Ishikawa (cell line): ENCODE measurements at regions not wholly inside any gene's neighbourhood (a gene's known extent, or its start where the extent isn't known, plus 50 kb on each side); places are given as distances from the start of the nearest gene placed in this dataset.

Experiments used
- CEBPB ChIP-seq: IDR thresholded peaks from 2 replicates; pipeline ENCODE4 v1.6.1; 2012
- CREB1 ChIP-seq: IDR thresholded peaks from 2 replicates; pipeline ENCODE4 v1.6.1; 2012; ENCODE audit warnings: low read depth
- EGR1 ChIP-seq: IDR thresholded peaks from 2 replicates; pipeline ENCODE4 v1.6.1; 2012
- EP300 ChIP-seq: IDR thresholded peaks from 2 replicates; pipeline ENCODE4 v1.6.1; 2012; ENCODE audit warnings: borderline replicate concordance
- FOXM1 ChIP-seq: IDR thresholded peaks from 2 replicates; pipeline ENCODE4 v1.6.1; 2012; ENCODE audit warnings: low read depth, borderline replicate concordance
- NFIC ChIP-seq: IDR thresholded peaks from 2 replicates; pipeline ENCODE4 v1.6.1; 2012
- RAD21 ChIP-seq: IDR thresholded peaks from 2 replicates; pipeline ENCODE4 v1.6.1; 2012; ENCODE audit warnings: low read depth
- TAF1 ChIP-seq: IDR thresholded peaks from 2 replicates; pipeline ENCODE4 v1.6.1; 2012; ENCODE audit warnings: low read depth, mild to moderate bottlenecking
- TCF12 ChIP-seq: IDR thresholded peaks from 2 replicates; pipeline ENCODE4 v1.6.1; 2012; ENCODE audit warnings: low read depth
- TEAD4 ChIP-seq: IDR thresholded peaks from 2 replicates; pipeline ENCODE4 v1.6.1; 2012
- YY1 ChIP-seq: IDR thresholded peaks from 2 replicates; pipeline ENCODE4 v1.6.1; 2012; ENCODE audit warnings: low read depth
- ZBTB7A ChIP-seq: IDR thresholded peaks from 2 replicates; pipeline ENCODE4 v1.6.1; 2012; ENCODE audit warnings: low read depth
- TF ChIP-seq, protein P1 (sequence below): IDR thresholded peaks from 2 replicates; pipeline ENCODE4 v1.6.1; 2012
- TF ChIP-seq, protein P2 (sequence below): IDR thresholded peaks from 2 replicates; pipeline ENCODE4 v1.6.1; 2012
- TF ChIP-seq, protein P3 (sequence below): IDR thresholded peaks from 2 replicates; pipeline ENCODE4 v1.6.1; 2012; ENCODE audit warnings: low read depth, mild to moderate bottlenecking

DNA sequence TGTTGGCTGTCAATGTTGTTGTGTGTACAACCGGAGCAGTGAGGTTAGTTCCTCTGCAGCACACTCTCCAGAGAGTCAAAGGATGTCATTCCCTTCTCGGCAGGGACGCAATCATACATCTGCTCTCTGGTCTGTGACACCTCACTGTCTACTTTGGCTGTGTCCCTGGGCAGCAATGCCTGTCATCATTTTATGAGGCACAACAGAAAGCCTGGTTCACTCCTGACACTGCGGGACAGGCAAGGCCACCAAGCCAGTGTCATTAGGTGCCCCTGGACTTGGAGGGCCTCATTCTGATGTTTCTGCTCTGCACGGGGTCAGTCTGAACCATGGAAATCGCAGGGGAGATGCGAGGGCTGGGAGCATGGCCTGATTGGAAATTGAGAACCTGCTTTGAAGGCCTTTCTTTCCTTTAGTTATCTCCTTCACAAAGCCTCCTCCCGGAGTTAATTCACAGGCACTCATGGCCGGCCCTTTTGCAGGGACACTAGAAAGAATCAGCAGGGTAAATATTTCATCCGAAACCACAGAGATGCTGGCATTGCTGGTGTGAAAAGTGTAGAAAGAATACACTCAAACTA lies 284.4 kb downstream of the ZNF536 start:
- no peak for TF ChIP-seq ZBTB7A
- no peak for TF ChIP-seq EGR1
- no peak for TF ChIP-seq RAD21
- TF ChIP-seq, protein P1, sequence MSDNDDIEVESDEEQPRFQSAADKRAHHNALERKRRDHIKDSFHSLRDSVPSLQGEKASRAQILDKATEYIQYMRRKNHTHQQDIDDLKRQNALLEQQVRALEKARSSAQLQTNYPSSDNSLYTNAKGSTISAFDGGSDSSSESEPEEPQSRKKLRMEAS: no peak
- TF ChIP-seq EP300: no peak
- TF ChIP-seq FOXM1: no peak
- no peak for TF ChIP-seq YY1
- TF ChIP-seq, protein P2, sequence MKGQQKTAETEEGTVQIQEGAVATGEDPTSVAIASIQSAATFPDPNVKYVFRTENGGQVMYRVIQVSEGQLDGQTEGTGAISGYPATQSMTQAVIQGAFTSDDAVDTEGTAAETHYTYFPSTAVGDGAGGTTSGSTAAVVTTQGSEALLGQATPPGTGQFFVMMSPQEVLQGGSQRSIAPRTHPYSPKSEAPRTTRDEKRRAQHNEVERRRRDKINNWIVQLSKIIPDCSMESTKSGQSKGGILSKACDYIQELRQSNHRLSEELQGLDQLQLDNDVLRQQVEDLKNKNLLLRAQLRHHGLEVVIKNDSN: no peak

DNA sequence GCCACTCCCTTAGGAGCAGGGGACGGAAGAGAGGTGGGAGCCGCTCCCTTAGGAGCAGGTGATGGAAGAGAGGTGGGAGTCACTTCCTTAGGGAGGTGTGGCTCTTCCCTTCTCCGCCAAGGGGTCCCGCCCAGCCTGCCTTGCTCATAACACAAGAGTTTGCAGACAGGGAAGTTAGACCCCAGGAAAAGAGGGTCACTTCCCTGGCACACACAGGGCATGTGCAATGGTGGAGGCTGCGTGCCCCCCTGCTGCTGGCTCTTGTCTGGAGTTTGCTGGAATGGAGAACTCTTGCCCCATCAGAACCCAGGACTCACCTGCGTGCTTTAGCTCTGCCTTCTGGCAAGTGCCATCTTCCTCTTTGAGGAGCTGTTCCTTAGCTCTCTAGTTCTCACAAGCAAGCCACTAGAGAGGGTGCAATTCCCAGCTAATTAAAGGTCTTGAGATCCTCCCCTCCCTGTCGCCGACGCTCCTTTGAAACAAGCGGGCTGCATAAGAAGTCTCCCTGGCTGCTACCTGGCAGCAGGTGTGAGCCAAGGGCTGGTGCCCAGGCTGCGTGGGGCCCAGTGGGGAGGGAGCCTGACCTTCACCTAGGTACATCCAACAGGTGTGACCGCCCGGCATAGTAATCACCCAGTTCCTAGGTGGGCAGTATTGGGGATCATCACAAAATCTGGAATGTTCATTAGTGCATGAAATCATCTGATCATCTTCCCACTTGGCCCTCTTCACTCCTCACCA lies 281.6 kb downstream of the ZNF536 start:
- no peak for TF ChIP-seq CREB1

DNA sequence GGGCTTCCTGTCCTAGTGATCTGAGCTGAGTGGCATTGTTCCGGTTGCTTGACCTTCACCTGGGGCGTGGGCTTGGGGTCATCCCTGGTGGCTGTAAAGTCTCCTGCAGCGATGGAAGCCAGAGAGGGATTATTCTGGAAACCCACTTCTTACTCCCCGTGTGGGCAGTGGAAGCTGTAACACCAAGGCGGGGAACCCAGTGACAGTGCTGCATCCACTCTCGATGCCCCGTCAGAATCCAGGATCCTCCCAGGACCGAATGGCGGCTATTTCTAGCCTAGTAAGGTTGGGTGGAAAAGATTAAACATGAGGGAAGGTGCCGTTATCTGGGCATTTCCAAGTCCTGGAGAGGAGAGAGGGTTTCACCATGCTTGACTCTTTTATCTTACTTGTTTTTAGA lies 280.6 kb downstream of the ZNF536 start:
- TF ChIP-seq YY1: no peak
- no peak for TF ChIP-seq EGR1
- TF ChIP-seq EP300: no peak
- TF ChIP-seq, protein P2: no peak
- TF ChIP-seq CEBPB: no peak
- TF ChIP-seq TEAD4: no peak
- TF ChIP-seq, protein P3, sequence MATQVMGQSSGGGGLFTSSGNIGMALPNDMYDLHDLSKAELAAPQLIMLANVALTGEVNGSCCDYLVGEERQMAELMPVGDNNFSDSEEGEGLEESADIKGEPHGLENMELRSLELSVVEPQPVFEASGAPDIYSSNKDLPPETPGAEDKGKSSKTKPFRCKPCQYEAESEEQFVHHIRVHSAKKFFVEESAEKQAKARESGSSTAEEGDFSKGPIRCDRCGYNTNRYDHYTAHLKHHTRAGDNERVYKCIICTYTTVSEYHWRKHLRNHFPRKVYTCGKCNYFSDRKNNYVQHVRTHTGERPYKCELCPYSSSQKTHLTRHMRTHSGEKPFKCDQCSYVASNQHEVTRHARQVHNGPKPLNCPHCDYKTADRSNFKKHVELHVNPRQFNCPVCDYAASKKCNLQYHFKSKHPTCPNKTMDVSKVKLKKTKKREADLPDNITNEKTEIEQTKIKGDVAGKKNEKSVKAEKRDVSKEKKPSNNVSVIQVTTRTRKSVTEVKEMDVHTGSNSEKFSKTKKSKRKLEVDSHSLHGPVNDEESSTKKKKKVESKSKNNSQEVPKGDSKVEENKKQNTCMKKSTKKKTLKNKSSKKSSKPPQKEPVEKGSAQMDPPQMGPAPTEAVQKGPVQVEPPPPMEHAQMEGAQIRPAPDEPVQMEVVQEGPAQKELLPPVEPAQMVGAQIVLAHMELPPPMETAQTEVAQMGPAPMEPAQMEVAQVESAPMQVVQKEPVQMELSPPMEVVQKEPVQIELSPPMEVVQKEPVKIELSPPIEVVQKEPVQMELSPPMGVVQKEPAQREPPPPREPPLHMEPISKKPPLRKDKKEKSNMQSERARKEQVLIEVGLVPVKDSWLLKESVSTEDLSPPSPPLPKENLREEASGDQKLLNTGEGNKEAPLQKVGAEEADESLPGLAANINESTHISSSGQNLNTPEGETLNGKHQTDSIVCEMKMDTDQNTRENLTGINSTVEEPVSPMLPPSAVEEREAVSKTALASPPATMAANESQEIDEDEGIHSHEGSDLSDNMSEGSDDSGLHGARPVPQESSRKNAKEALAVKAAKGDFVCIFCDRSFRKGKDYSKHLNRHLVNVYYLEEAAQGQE: no peak
- no peak for TF ChIP-seq TCF12
- TF ChIP-seq, protein P1: no peak
- TF ChIP-seq ZBTB7A: no peak
- TF ChIP-seq TAF1: no peak

DNA sequence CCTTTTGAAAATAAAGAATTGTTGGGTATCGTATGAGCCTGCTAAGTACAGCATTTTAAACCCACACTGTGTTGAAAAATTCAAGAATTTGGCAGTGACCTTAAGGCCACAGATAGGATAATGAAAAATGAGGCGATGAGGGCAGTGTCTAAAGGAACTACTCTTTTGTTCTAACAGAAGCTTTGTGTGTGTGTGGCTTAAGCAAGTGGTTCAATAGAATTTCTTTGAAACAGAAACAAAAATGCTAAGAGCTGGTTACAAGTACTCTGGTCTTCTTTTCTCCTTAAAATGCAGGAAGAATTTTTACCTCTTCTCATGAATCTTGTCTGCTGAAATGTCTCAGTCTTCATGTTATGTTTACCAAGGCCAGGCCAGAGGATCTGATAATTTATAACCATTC lies 279.5 kb downstream of the ZNF536 start:
- TF ChIP-seq, protein P1: no peak
- TF ChIP-seq NFIC: no peak
- no peak for TF ChIP-seq FOXM1
- TF ChIP-seq, protein P3: no peak
- TF ChIP-seq YY1: no peak
- no peak for TF ChIP-seq CREB1
- TF ChIP-seq, protein P2: no peak
- TF ChIP-seq ZBTB7A: no peak
- no peak for TF ChIP-seq TCF12
- TF ChIP-seq TEAD4: no peak
- TF ChIP-seq CEBPB: no peak
- no peak for TF ChIP-seq TAF1
- no peak for TF ChIP-seq EGR1
- no peak for TF ChIP-seq RAD21
- no peak for TF ChIP-seq EP300

DNA sequence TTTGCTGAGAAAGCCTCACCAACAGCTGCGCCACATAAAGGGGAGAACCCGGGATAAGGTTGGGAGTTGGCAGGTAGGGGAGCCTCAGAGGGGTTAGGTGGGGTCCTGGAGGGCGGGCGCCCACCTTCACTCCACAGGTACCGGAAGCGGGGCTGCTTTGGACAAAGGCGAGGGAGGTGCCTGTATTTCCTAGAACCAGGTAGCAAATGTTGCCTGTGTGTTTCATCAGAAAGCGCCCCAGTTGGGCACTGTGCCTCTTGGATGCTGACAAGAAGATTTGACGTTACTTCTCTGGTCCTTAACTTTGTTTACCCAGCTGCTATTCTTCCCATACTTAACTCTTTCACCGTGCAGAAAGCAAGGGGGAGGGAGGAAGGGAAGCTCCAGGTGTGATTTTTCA lies 278.9 kb downstream of the ZNF536 start:
- no peak for TF ChIP-seq YY1
- TF ChIP-seq TEAD4: no peak
- no peak for TF ChIP-seq EP300
- no peak for TF ChIP-seq ZBTB7A
- TF ChIP-seq CEBPB: no peak
- TF ChIP-seq FOXM1: no peak
- no peak for TF ChIP-seq CREB1
- no peak for TF ChIP-seq EGR1
- TF ChIP-seq, protein P1: no peak
- no peak for TF ChIP-seq RAD21
- no peak for TF ChIP-seq NFIC
